ENCODE measurements at regions not wholly inside any gene's neighbourhood (a gene's known extent, or its start where the extent isn't known, plus 50 kb on each side); places are given as distances from the start of the nearest gene placed in this dataset.
"Not testable (repeated sequence)": the region's sequence is repeated elsewhere in the genome, so short reads cannot be mapped to it uniquely, and the experiment has no call there.

- not testable (repeated sequence) for DNase-seq (ENCODE audit: low read depth, low spot score)
Measured at GRCh38 chr11:116338500-116338899, 434.3 kb downstream of the BUD13 start.

GRCh38 chr11:116336540-116336939 lies 436.2 kb downstream of the BUD13 start:
- DNase-seq (ENCODE audit: low read depth, low spot score), result no peak

GRCh38 chr11:116335891-116336290 lies 436.9 kb downstream of the BUD13 start:
- DNase-seq (ENCODE audit: low read depth, low spot score), result no peak

GRCh38 chr11:116335078-116335477 lies 437.7 kb downstream of the BUD13 start:
- no peak for DNase-seq (ENCODE audit: low read depth, low spot score)

GRCh38 chr11:116334596-116334995 lies 438.2 kb downstream of the BUD13 start:
- no peak for DNase-seq (ENCODE audit: low read depth, low spot score)

- DNase-seq (ENCODE audit: low read depth, low spot score), result no peak
Measured at GRCh38 chr11:116333001-116333535, 439.7 kb downstream of the BUD13 start.

GRCh38 chr11:116332391-116332790 lies 440.4 kb downstream of the BUD13 start:
- no peak for DNase-seq (ENCODE audit: low read depth, low spot score)

- no peak for DNase-seq (ENCODE audit: low read depth, low spot score)
Measured at GRCh38 chr11:116331381-116331780, 441.4 kb downstream of the BUD13 start.

GRCh38 chr11:116330439-116331185 lies 442.2 kb downstream of the BUD13 start:
- DNase-seq (ENCODE audit: low read depth, low spot score), result no peak

- DNase-seq (ENCODE audit: low read depth, low spot score), result no peak
Measured at GRCh38 chr11:116329354-116330090, 443.3 kb downstream of the BUD13 start.

- no peak for DNase-seq (ENCODE audit: low read depth, low spot score)
Measured at GRCh38 chr11:116328851-116329250, 443.9 kb downstream of the BUD13 start.

- DNase-seq (ENCODE audit: low read depth, low spot score), result no peak
Measured at GRCh38 chr11:116328391-116328790, 444.4 kb downstream of the BUD13 start.

- DNase-seq (ENCODE audit: low read depth, low spot score), result no peak
Measured at GRCh38 chr11:116326146-116326545, 446.6 kb downstream of the BUD13 start.

GRCh38 chr11:116325247-116325646 lies 447.5 kb downstream of the BUD13 start:
- DNase-seq (ENCODE audit: low read depth, low spot score), result no peak

GRCh38 chr11:116324077-116324476 lies 448.7 kb downstream of the BUD13 start:
- not testable (repeated sequence) for DNase-seq (ENCODE audit: low read depth, low spot score)

- no peak for DNase-seq (ENCODE audit: low read depth, low spot score)
Measured at GRCh38 chr11:116317212-116317611, 455.6 kb downstream of the BUD13 start.

GRCh38 chr11:116314006-116314405 lies 458.8 kb downstream of the BUD13 start:
- DNase-seq (ENCODE audit: low read depth, low spot score), result no peak

GRCh38 chr11:116312570-116313391 lies 460.0 kb downstream of the BUD13 start:
- no peak for DNase-seq (ENCODE audit: low read depth, low spot score)

- no peak for DNase-seq (ENCODE audit: low read depth, low spot score)
Measured at GRCh38 chr11:116311206-116311605, 461.6 kb downstream of the BUD13 start.

- no peak for DNase-seq (ENCODE audit: low read depth, low spot score)
Measured at GRCh38 chr11:116310698-116311097, 462.1 kb downstream of the BUD13 start.

GRCh38 chr11:116310226-116310625 lies 462.6 kb downstream of the BUD13 start:
- DNase-seq (ENCODE audit: low read depth, low spot score), result peak; percentile 13

- no peak for DNase-seq (ENCODE audit: low read depth, low spot score)
Measured at GRCh38 chr11:116309446-116309845, 463.3 kb downstream of the BUD13 start.
